H9 (cell line): ENCODE measurements at regions not wholly inside any gene's neighbourhood (a gene's known extent, or its start where the extent isn't known, plus 50 kb on each side); places are given as distances from the start of the nearest gene placed in this dataset.

Experiments
- DNase-seq: peaks from one replicate; pipeline ENCODE4 v3.0.0-alpha.2; 2017
- H2AFZ ChIP-seq: one replicate; pipeline ENCODE4 v1.6.1; 2013; ENCODE audit warnings: mild to moderate bottlenecking, low read length, control low read depth, moderate library complexity
- H2AK5ac ChIP-seq: 2 replicates; pipeline ENCODE4 v1.6.1; 2013; ENCODE audit warnings: low read length, control low read depth, mixed read lengths; ENCODE audit not compliant: insufficient read length
- H2BK120ac ChIP-seq: one replicate; pipeline ENCODE4 v1.6.1; 2013; ENCODE audit warnings: low read depth, mild to moderate bottlenecking, low read length, control low read depth, inconsistent platforms; ENCODE audit not compliant: poor library complexity, severe bottlenecking
- H2BK12ac ChIP-seq: 2 replicates; pipeline ENCODE4 v1.6.1; 2013; ENCODE audit warnings: low read length, control low read depth, mixed read lengths, low read depth; ENCODE audit not compliant: insufficient read length
- H2BK15ac ChIP-seq: 2 replicates; pipeline ENCODE4 v1.6.1; 2013; ENCODE audit warnings: low read depth, low read length, control low read depth
- H2BK20ac ChIP-seq: one replicate; pipeline ENCODE4 v1.6.1; 2013; ENCODE audit warnings: low read depth, mild to moderate bottlenecking, low read length, control low read depth, inconsistent platforms; ENCODE audit not compliant: poor library complexity, severe bottlenecking
- H2BK5ac ChIP-seq: 2 replicates; pipeline ENCODE4 v1.6.1; 2013; ENCODE audit warnings: low read length, control low read depth, mixed read lengths; ENCODE audit not compliant: insufficient read length
- H3K14ac ChIP-seq: 2 replicates; pipeline ENCODE4 v1.6.1; 2013; ENCODE audit warnings: low read length, control low read depth; ENCODE audit not compliant: insufficient read depth
- H3K18ac ChIP-seq: 2 replicates; pipeline ENCODE4 v1.6.1; 2013; ENCODE audit warnings: low read depth, mild to moderate bottlenecking, mixed read lengths, low read length, control low read depth; ENCODE audit not compliant: insufficient read length
- H3K23ac ChIP-seq: 2 replicates; pipeline ENCODE4 v1.6.1; 2013; ENCODE audit warnings: low read length, control low read depth, mixed read lengths, low read depth; ENCODE audit not compliant: insufficient read length
- H3K23me2 ChIP-seq: 2 replicates; pipeline ENCODE4 v1.6.1; 2013; ENCODE audit warnings: low read depth, mild to moderate bottlenecking, mixed read lengths, low read length, control low read depth; ENCODE audit not compliant: insufficient read length, poor library complexity, severe bottlenecking
- H3K27ac ChIP-seq: 2 replicates; pipeline ENCODE4 v1.5.1; 2013; ENCODE audit warnings: low read length, control low read depth, mixed read lengths, low read depth; ENCODE audit not compliant: insufficient read length
- H3K27me3 ChIP-seq: 2 replicates; pipeline ENCODE4 v1.6.1; 2013; ENCODE audit warnings: low read length, control low read depth, inconsistent platforms; ENCODE audit not compliant: insufficient read depth
- H3K4ac ChIP-seq: 2 replicates; pipeline ENCODE4 v1.6.1; 2013; ENCODE audit warnings: low read depth, mild to moderate bottlenecking, control low read depth, inconsistent platforms, low read length, moderate library complexity
- H3K4me1 ChIP-seq: 2 replicates; pipeline ENCODE4 v1.6.1; 2013; ENCODE audit warnings: low read length, control low read depth, inconsistent platforms; ENCODE audit not compliant: insufficient read depth
- H3K4me2 ChIP-seq: 2 replicates; pipeline ENCODE4 v1.6.1; 2013; ENCODE audit warnings: low read length, control low read depth, mixed read lengths; ENCODE audit not compliant: insufficient read length, insufficient read depth
- H3K56ac ChIP-seq: 2 replicates; pipeline ENCODE4 v1.6.1; 2013; ENCODE audit warnings: low read depth, mild to moderate bottlenecking, mixed read lengths, low read length, control low read depth; ENCODE audit not compliant: insufficient read length
- H3K79me1 ChIP-seq: 2 replicates; pipeline ENCODE4 v1.6.1; 2013; ENCODE audit warnings: low read depth, mild to moderate bottlenecking, moderate library complexity, low read length, control low read depth, inconsistent platforms; ENCODE audit not compliant: insufficient read depth, poor library complexity, severe bottlenecking
- H3K79me2 ChIP-seq: 2 replicates; pipeline ENCODE4 v1.6.1; 2013; ENCODE audit warnings: low read length, control low read depth, inconsistent platforms; ENCODE audit not compliant: insufficient read depth
- H3K9ac ChIP-seq: 2 replicates; pipeline ENCODE4 v1.6.1; 2013; ENCODE audit warnings: low read length, control low read depth, mixed read lengths; ENCODE audit not compliant: insufficient read length; ENCODE audit errors: extremely low read depth
- H3K9me3 ChIP-seq: one replicate; pipeline ENCODE4 v1.6.1; 2013; ENCODE audit warnings: low read depth, low read length, inconsistent platforms; ENCODE audit not compliant: control insufficient read depth
- H3T11ph ChIP-seq: one replicate; pipeline ENCODE4 v1.6.1; 2013; ENCODE audit warnings: mild to moderate bottlenecking, low read length, control low read depth, inconsistent platforms
- H4K20me1 ChIP-seq: one replicate; pipeline ENCODE4 v1.6.1; 2013; ENCODE audit not compliant: control insufficient read depth, insufficient read length, insufficient read depth
- H4K5ac ChIP-seq: 2 replicates; pipeline ENCODE4 v1.6.1; 2013; ENCODE audit warnings: low read depth, mild to moderate bottlenecking, mixed read lengths, low read length, control low read depth; ENCODE audit not compliant: insufficient read length
- H4K8ac ChIP-seq: replicated peaks from 2 replicates; pipeline ENCODE4 v1.6.1; 2013; ENCODE audit warnings: low read length, control low read depth, mixed read lengths, low read depth; ENCODE audit not compliant: insufficient read length
- H4K91ac ChIP-seq: 2 replicates; pipeline ENCODE4 v1.6.1; 2013; ENCODE audit warnings: low read depth, mild to moderate bottlenecking, moderate library complexity, mixed read lengths, low read length, control low read depth; ENCODE audit not compliant: insufficient read length
- H3K27ac Mint-ChIP-seq, 3 experiments: 2 replicates in 2 of 3; 3 replicates in 1 of 3; pipeline ENCODE4 v1.8.0; 2020 to 2021; ENCODE audit warnings: mixed read lengths in 3 of 3, mild to moderate bottlenecking in 1 of 3, moderate library complexity in 1 of 3
- H3K27me3 Mint-ChIP-seq: 2 replicates; pipeline ENCODE4 v1.8.0; 2021; ENCODE audit warnings: low read depth, mild to moderate bottlenecking, moderate library complexity, mixed read lengths
- H3K36me3 Mint-ChIP-seq, 3 experiments: 2 replicates in 2 of 3; 3 replicates in 1 of 3; pipeline ENCODE4 v1.8.0; 2020 to 2021; ENCODE audit warnings: low read depth in 3 of 3, mixed read lengths in 3 of 3; ENCODE audit not compliant: insufficient read depth in 1 of 3
- H3K4me1 Mint-ChIP-seq, 2 experiments: 2 replicates each; pipeline ENCODE4 v1.8.0; 2020; ENCODE audit warnings: mixed read lengths in 2 of 2
- H3K4me3 Mint-ChIP-seq, 2 experiments: 2 replicates in 1 of 2; 3 replicates in 1 of 2; pipeline ENCODE4 v1.8.0; 2020 to 2021; ENCODE audit warnings: mild to moderate bottlenecking in 2 of 2, mixed read lengths in 2 of 2, moderate library complexity in 1 of 2
- H3K9me3 Mint-ChIP-seq, 2 experiments: 2 replicates in 1 of 2; 3 replicates in 1 of 2; pipeline ENCODE4 v1.8.0; 2020; ENCODE audit warnings: mild to moderate bottlenecking in 2 of 2, mixed read lengths in 2 of 2, moderate library complexity in 1 of 2
- CTCF ChIP-seq: fragments of 200-600 bp; sonication (generic); conservative IDR thresholded peaks from 3 replicates; pipeline ENCODE4 v1.8.0; 2021; ENCODE audit warnings: antibody characterized with exemption, mild to moderate bottlenecking
- WGBS: extraction: QIAGEN DNeasy Blood & Tissue Kit; methylation state at CpG from one replicate; pipeline ENCODE4 v1.1.7; 2013; ENCODE audit warnings: missing lambda C conversion rate, low lambda C conversion rate, mixed read lengths; ENCODE audit not compliant: insufficient read length; ENCODE audit errors: extremely low coverage; 5-methylcytosine and 5-hydroxymethylcytosine counted together

- Histone ChIP-seq H3K18ac (no peak overlapping the region), H3T11ph (no peak overlapping the region), H2BK120ac (no peak overlapping the region), H3K9me3 (no peaks in the 10 kb centered on the region), H2AFZ (no peak overlapping the region), H2BK5ac (no peak overlapping the region), H3K9ac (no peak overlapping the region), H3K56ac (no peak overlapping the region), H3K23ac (no peak overlapping the region), H3K27me3 (no peaks in the 10 kb centered on the region), H2BK20ac (no peak overlapping the region), H2BK15ac (no peak overlapping the region), H4K5ac (no peak overlapping the region), H2AK5ac (no peak overlapping the region), H3K79me2 (no peaks in the 10 kb centered on the region), H3K79me1 (no peaks in the 10 kb centered on the region), H4K91ac (no peak overlapping the region), H4K8ac (no peak overlapping the region), H3K14ac (no peak overlapping the region), H2BK12ac (no peak overlapping the region), H3K27ac (no peak overlapping the region), H3K4me2 (no peak overlapping the region), H4K20me1 (no peaks in the 10 kb centered on the region), H3K4ac (no peak overlapping the region), H3K23me2 (no peaks in the 10 kb centered on the region), H3K4me1 (peaks cover 2% of the 10 kb centered on the region; the same call in 1 of the 2 replicates)
- no peak for DNase-seq
- no peaks in the 10 kb centered on the region for H3K27me3 Mint-ChIP-seq
- no peak overlapping the region for H3K27ac Mint-ChIP-seq
- WGBS: no CpG with 5 or more reads among the region's 9 CpGs
- no peak for TF ChIP-seq CTCF
- H3K36me3 Mint-ChIP-seq: no peaks in the 10 kb centered on the region
- H3K9me3 Mint-ChIP-seq: no peaks in the 10 kb centered on the region
- H3K4me1 Mint-ChIP-seq: no peaks in the 10 kb centered on the region; a peak in 1 of 4 replicates
- H3K4me3 Mint-ChIP-seq: no peak overlapping the region
These were observed 94.9 kb upstream of the PDE1A start for GRCh38 chr2:182521453-182522404.
